ENCODE measurements at regions not wholly inside any gene's neighbourhood (a gene's known extent, or its start where the extent isn't known, plus 50 kb on each side); places are given as distances from the start of the nearest gene placed in this dataset.

DNA sequence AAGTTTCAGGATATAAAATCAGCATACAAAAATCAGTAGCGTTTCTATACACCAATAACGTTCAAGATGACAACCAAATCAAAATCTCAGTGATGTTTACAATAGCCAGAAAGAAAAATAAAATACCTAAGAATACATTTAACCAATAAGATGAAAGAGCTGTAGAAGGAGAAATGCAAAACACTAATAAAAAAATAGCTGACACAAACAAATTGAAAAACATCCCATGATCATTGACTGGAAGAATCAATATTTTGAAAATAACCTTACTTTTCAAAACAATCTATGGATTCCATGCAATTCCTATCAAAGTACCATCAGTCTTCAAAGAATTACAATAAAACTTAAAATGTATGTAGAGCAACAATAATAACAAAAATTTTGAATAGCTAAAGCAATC is 1096.3 kb downstream of the FAT4 start:
- TF ChIP-seq GATA2 (IDR thresholded peaks at IDR 0.05; ENCODE audit: low read depth, low read length) (no peak), GATA3 (IDR thresholded peaks at IDR 0.05; ENCODE audit: low read depth, low read length) (no peak)

Measured in SH-SY5Y (cell line).